Coronary artery (tissue), 2 donors: ENCODE measurements at regions not wholly inside any gene's neighbourhood (a gene's known extent, or its start where the extent isn't known, plus 50 kb on each side); places are given as distances from the start of the nearest gene placed in this dataset.

Experiments
- DNase-seq: peaks from one replicate; pipeline ENCODE4 v3.0.0-alpha.2; 2017; ENCODE audit warnings: low spot score
- H3K27ac ChIP-seq, 2 donors: fragments of 200-600 bp; sonication (generic); one replicate each; pipeline ENCODE4 v1.5.1; 2016 to 2019
- H3K4me3 ChIP-seq: fragments of 200-600 bp; sonication (generic); 2 replicates; pipeline ENCODE4 v1.5.1; 2016; ENCODE audit warnings: mild to moderate bottlenecking, moderate library complexity
- TF ChIP-seq, protein P1 (sequence below): fragments of 200-600 bp; sonication (generic); IDR thresholded peaks from one replicate; pipeline ENCODE4 v1.5.1; 2019; ENCODE audit warnings: antibody characterized with exemption

GRCh38 chr1:61627365-61627764 lies 97.6 kb downstream of the TM2D1 start:
- no peak overlapping the region for H3K27ac ChIP-seq
- no peak overlapping the region for H3K4me3 ChIP-seq
- no peak for DNase-seq
- TF ChIP-seq, protein P1, sequence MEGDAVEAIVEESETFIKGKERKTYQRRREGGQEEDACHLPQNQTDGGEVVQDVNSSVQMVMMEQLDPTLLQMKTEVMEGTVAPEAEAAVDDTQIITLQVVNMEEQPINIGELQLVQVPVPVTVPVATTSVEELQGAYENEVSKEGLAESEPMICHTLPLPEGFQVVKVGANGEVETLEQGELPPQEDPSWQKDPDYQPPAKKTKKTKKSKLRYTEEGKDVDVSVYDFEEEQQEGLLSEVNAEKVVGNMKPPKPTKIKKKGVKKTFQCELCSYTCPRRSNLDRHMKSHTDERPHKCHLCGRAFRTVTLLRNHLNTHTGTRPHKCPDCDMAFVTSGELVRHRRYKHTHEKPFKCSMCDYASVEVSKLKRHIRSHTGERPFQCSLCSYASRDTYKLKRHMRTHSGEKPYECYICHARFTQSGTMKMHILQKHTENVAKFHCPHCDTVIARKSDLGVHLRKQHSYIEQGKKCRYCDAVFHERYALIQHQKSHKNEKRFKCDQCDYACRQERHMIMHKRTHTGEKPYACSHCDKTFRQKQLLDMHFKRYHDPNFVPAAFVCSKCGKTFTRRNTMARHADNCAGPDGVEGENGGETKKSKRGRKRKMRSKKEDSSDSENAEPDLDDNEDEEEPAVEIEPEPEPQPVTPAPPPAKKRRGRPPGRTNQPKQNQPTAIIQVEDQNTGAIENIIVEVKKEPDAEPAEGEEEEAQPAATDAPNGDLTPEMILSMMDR = no peak

DNA sequence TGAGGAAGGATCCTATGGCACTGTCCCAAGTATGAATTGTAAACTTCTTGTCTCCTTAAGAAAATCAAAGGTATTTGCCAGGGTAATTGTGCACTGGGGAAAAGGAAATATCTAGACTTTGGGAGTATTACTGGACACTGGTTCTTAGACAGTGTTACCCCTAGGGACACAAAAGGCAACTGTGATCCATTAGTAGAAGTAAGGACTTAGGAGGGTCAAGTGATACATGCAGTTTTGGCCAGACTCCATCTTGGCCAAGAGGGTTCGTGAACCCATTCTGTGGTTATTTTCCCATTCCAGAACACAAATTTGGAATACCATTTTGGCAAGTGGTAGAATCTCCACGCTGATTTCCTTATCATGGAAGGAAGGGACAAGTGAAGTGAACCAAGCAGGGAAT lies 98.1 kb downstream of the TM2D1 start:
- H3K27ac ChIP-seq = no peak overlapping the region
- no peak overlapping the region for H3K4me3 ChIP-seq
- TF ChIP-seq, protein P1 = no peak
- no peak for DNase-seq

DNA sequence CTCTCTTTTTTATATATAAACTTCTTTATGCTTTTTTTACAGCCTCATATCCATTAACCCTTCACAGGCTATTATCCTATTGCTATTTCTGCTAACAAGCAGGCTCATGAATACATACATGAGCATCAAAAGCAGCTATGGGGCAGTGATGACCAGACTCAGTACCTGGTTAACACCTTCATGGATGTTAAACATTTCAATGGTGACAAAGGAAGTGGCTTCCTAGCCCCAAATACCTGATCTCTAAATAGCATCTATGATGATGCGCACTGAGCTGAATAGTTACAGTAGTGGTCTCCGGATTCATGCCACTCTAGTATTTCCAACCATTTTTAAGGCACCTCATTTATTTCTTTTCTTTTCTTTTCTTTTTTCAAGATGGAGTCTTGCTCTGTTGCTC lies 101.1 kb downstream of the TM2D1 start:
- Histone ChIP-seq H3K27ac (no peak overlapping the region), H3K4me3 (no peak overlapping the region)
- TF ChIP-seq, protein P1 = no peak
- no peak for DNase-seq

- H3K4me3 ChIP-seq = no peak overlapping the region
- no peak for DNase-seq
- H3K27ac ChIP-seq = no peak overlapping the region
- TF ChIP-seq, protein P1 = no peak
Observed at GRCh38 chr1:61620536-61620935, 104.4 kb downstream of the TM2D1 start.

DNA sequence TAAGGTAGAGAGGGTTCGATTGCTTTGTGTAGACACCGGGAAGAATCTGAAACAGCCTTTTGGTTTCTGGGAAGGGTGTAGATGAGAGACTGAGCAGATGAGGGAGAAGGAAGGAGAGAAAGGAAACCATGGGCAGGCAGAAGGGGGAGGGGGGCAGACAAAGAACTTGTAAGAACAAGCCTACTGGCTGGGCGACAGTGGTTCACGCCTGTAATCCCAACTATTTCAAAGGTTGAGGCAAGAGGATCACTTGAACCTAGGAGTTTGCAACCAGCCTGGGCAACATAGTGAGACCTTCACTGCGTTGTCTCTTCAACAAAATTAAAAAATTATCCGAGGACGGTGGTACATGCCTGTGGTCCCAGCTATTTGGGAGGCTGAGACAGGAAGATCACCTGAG lies 106.2 kb downstream of the TM2D1 start:
- TF ChIP-seq, protein P1 = no peak
- no peak overlapping the region for H3K27ac ChIP-seq
- no peak for DNase-seq
- no peak overlapping the region for H3K4me3 ChIP-seq

DNA sequence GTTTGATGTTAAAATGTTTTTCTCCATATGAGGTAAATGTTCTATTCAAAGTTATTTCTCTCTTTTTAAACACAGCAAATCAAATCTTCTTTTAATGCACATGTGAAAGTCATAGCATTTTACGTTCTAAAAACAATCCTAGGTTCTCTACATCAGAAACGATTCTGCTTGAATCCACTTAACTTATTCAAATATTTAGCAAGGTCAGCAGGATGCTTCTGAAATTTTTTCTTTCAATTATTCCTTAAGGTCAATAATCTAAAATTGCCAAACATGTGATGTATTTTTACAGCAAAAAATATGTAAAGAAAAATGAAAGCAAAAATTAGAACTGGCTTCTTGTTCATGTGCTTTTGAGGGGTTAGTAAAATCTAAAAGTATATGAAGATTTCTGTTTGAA lies 106.7 kb downstream of the TM2D1 start:
- Histone ChIP-seq H3K4me3 (no peak overlapping the region), H3K27ac (no peak overlapping the region)
- no peak for DNase-seq
- TF ChIP-seq, protein P1 = no peak

DNA sequence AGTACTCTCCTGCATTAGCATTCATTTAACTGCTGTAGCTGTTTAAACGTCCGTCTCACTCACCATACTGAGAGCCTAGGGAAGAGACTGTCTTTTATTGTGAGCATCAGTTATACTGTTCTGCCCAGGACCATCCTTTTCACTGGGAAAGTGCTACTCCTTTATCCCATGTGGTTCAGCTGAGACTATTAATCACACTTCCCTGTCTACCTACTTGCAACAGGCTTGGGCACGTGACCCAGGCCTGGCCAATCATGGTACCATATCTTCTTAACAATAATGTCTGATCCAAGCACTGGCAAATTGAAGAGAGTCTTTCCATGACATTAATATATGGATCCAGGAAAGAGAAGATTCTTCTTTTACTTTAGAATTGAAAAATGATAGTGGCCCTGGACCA lies 108.1 kb downstream of the TM2D1 start:
- TF ChIP-seq, protein P1 = no peak
- DNase-seq = no peak
- no peak overlapping the region for H3K4me3 ChIP-seq
- peak overlapping the region in 1 of 2 donors; percentile 57 for H3K27ac ChIP-seq
